T-helper 1 cell treated with Interleukin-12 subunit alpha and Interleukin-12 subunit beta and Interleukin-4 antibody, amounts not matched to agents 30 μg/mL and 1 μg/mL, for 36 hours (primary cell): ENCODE measurements at regions not wholly inside any gene's neighbourhood (a gene's known extent, or its start where the extent isn't known, plus 50 kb on each side); places are given as distances from the start of the nearest gene placed in this dataset.

Experiments
- H3K27ac Mint-ChIP-seq: one replicate; pipeline ENCODE4 v1.8.0; 2021; ENCODE audit warnings: mild to moderate bottlenecking, mixed read lengths
- H3K27me3 Mint-ChIP-seq: one replicate; pipeline ENCODE4 v1.8.0; 2021; ENCODE audit warnings: low read depth, mixed read lengths
- H3K36me3 Mint-ChIP-seq: one replicate; pipeline ENCODE4 v1.8.0; 2021; ENCODE audit warnings: low read depth, mixed read lengths
- H3K4me1 Mint-ChIP-seq: one replicate; pipeline ENCODE4 v1.8.0; 2021; ENCODE audit warnings: low read depth, mixed read lengths
- H3K4me3 Mint-ChIP-seq: one replicate; pipeline ENCODE4 v1.8.0; 2021; ENCODE audit warnings: mild to moderate bottlenecking, moderate library complexity, mixed read lengths
- H3K9me3 Mint-ChIP-seq: one replicate; pipeline ENCODE4 v1.8.0; 2021; ENCODE audit warnings: mixed read lengths

DNA sequence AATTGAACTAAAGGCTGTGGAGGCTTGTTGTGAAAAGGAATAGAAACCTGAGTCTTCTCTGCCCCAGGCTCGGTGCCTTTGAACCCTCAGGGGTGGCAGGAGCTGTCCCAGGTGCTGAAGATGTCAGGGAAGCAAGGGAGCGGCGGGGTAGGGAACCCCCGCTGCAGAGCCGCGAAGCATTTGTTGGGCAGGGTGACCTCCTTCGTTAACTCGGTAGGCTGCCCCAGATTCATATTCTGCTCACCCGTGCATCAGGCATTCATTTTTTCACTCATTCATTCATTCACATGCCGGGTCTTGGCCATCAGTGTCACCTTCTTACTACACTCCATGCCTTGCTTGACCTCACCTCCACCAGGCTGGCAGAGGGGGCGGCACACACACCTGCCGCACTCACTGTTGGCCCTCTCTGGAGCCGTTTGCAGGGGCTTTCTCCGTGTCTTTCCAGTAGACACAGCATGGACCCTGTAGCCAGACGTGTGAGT is 618.9 kb downstream of the BRD1 start:
- Mint-ChIP-seq H3K9me3 (no peaks in the 10 kb centered on the region), H3K27me3 (no peaks in the 10 kb centered on the region), H3K4me1 (no peaks in the 10 kb centered on the region), H3K4me3 (no peak overlapping the region), H3K36me3 (no peaks in the 10 kb centered on the region), H3K27ac (no peak overlapping the region)

DNA sequence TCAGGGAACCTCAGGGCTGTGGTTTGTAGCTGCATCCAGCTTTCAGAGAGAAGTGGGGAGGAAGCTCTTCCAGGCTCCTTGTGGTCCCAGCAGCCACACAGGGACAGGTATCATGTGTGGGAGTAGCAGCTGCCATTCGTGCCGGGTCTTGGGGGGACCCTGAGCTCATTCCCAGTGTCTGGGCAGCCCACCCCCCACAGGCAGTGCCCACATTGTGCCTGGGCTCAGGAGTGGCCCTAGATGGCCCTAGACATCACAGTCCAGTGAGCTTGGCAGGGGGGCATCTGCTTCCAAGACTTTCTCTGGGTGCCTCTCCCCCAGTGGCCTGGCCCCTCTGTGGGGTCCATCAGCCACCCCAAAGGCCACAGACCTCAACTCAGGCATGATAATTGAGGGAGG is 619.7 kb downstream of the BRD1 start:
- Mint-ChIP-seq H3K27me3 (no peaks in the 10 kb centered on the region), H3K36me3 (no peaks in the 10 kb centered on the region), H3K27ac (no peak overlapping the region), H3K9me3 (no peaks in the 10 kb centered on the region), H3K4me1 (no peaks in the 10 kb centered on the region), H3K4me3 (no peak overlapping the region)

DNA sequence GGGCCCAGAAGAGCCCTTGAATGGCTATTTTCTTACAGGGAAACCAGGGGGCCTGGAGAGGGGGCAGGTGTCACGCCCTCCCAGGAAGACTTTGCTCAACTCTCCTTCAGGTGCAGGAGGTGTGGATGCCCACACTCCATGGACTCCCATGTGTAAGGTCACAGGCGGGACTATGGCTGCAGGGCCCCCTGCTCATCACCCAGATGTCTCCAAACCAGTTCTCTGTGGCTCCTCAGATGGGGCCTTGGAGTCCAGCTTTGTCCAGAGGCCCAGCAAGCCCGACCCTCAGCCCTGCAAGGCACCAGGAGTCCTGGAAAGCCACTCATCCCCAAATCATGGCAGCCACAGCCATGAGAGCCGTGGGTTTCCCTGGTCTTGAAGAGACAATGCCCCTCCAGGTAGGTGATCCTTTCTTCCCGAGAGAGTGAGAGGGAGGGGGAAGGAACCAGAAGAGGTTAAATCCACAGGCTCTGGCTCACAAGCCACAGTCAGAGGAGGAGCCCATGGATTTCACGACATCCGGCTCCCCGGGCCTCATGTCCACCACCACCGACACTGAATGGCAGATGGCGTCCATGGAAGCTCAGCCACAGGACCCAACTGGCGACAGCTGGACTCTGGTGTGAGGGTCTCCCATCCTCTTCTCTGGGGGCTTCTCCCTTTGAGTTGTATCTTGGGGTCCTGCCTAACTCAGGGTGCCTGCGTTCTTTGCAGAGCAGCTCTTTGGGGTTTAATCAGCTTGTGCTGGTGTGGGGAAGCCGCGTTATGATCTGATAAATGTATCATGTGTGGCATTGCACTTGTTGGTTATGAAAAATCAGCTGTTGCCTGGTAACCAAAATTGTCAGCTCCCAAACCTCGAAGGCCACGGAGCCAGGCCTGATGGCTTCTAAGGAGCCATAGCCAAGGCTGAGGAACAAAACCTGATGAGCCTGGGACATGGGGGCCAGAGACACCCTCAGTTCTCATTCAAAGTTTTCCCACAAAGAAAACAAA is 620.4 kb downstream of the BRD1 start:
- Mint-ChIP-seq H3K4me3 (no peak overlapping the region), H3K9me3 (no peaks in the 10 kb centered on the region), H3K4me1 (no peaks in the 10 kb centered on the region), H3K27ac (no peak overlapping the region), H3K36me3 (no peaks in the 10 kb centered on the region), H3K27me3 (no peaks in the 10 kb centered on the region)

DNA sequence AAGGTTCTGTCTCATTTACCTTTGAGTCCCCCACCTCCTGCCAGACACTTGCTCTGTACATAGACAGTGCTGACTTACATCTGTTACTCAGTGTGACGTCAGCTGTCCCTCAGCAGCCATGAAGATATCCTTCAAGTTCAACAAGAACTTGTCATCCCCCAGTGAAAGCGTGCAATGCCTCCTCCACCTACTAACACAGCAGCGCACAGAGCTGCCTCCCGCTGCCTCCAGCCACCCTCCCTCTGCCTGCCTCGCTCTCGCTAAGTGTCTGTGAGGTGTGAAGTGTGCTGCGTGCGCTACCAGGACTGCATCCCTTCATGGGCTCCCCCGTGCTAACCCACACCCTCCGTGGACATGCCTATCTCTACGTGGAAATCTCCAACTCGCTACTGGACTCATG is 621.4 kb downstream of the BRD1 start:
- Mint-ChIP-seq H3K4me3 (no peak overlapping the region), H3K27me3 (no peaks in the 10 kb centered on the region), H3K9me3 (no peaks in the 10 kb centered on the region), H3K36me3 (no peaks in the 10 kb centered on the region), H3K27ac (no peak overlapping the region), H3K4me1 (no peaks in the 10 kb centered on the region)

DNA sequence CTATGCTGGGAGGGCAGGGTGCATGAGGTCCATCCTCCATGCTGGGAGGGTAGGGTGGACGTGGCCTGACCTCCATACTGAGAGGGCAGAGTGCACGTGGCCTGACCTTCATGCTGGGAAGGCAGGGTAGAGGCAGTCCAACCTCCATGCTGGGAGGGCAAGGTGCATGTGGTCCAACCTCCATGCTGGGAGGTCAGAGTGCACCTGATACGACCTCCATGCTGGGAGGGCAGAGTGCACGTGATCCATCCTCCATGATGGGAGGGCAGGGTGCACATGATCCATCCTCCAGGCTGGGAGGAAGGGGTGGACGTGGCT is 622.2 kb downstream of the BRD1 start:
- H3K4me1 Mint-ChIP-seq: no peaks in the 10 kb centered on the region
- H3K9me3 Mint-ChIP-seq: no peaks in the 10 kb centered on the region
- H3K27me3 Mint-ChIP-seq: no peaks in the 10 kb centered on the region
- no peak overlapping the region for H3K4me3 Mint-ChIP-seq
- no peak overlapping the region for H3K27ac Mint-ChIP-seq
- H3K36me3 Mint-ChIP-seq: no peaks in the 10 kb centered on the region

DNA sequence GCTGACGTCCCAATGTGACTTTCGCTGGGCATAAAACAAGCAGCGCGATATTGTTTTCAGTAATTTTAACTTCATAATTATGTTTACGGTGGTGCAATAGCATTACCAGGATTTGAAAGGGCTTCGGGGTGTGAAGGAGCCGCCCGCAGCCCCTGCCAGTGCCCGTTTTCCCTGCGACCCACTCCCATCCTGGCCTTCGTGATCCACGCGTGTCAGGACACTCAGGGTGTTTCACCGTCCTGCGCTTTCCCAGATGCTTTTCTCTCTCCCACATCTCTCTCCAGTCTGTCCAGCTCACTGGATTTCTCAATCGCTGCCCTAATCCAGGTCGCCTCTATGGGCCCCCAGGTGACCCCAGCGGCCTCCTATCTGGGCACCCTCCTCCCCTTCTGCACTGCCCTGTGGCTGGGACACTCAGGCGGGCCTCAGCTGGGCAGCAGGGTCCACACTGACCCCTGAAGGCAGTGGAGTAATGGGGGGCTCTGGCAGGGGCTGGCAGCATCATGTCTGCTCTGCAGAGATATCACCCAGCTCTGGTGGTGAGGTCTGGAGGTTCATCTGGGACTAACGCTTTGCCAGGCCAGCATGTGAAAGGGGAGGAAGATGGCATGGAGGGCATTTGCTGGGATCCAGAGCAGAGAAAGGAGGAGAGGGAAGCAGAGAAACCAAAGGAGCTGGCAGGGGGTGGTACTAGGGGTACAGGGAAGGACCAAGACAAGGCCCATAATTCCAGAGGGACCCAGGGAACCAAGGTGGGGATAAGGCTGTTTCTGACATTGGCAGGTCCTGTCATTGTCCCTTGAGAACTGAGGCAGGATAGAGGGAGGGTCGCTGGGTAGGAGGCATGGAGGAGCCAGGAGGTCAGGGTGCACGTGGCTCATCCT is 622.8 kb downstream of the BRD1 start:
- no peaks in the 10 kb centered on the region for H3K27me3 Mint-ChIP-seq
- no peaks in the 10 kb centered on the region for H3K36me3 Mint-ChIP-seq
- no peaks in the 10 kb centered on the region for H3K4me1 Mint-ChIP-seq
- no peak overlapping the region for H3K4me3 Mint-ChIP-seq
- H3K9me3 Mint-ChIP-seq: no peaks in the 10 kb centered on the region
- no peak overlapping the region for H3K27ac Mint-ChIP-seq

DNA sequence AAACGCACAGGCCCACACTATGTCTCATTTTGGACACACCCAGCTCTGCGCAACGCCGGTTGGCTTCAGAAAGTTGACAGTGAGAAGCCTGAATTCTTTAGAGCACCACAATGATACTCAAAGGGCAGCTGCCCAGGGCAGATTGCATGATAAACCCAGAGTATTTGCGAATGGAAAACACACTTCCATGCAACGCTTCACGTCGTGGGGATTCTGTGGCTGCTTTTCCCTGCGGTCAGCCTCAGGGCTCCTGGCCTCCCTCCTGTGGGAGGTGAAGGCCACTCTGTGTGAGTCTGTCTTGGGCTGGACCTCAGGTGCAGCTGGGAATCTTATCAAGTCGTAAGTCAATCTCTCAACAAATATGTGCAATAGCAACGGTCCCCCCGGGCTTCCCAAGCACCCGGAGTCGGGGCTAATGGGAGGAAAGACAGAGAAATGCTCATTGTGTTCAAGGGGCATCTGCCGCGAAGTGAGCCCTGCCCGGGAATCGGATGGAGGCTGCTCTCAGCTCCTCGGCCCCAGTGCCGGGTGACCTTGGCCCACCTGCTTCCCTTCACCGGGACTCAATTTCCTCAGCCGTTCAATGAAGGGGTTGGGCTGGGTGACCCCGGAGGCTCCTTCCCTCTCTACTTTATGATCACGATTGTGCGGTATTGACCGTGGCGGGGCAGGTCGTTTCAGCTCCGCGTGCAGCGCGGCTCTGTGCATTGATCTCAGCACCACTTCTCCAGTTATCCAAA is 623.6 kb downstream of the BRD1 start:
- no peak overlapping the region for H3K27ac Mint-ChIP-seq
- H3K4me3 Mint-ChIP-seq: no peak overlapping the region

DNA sequence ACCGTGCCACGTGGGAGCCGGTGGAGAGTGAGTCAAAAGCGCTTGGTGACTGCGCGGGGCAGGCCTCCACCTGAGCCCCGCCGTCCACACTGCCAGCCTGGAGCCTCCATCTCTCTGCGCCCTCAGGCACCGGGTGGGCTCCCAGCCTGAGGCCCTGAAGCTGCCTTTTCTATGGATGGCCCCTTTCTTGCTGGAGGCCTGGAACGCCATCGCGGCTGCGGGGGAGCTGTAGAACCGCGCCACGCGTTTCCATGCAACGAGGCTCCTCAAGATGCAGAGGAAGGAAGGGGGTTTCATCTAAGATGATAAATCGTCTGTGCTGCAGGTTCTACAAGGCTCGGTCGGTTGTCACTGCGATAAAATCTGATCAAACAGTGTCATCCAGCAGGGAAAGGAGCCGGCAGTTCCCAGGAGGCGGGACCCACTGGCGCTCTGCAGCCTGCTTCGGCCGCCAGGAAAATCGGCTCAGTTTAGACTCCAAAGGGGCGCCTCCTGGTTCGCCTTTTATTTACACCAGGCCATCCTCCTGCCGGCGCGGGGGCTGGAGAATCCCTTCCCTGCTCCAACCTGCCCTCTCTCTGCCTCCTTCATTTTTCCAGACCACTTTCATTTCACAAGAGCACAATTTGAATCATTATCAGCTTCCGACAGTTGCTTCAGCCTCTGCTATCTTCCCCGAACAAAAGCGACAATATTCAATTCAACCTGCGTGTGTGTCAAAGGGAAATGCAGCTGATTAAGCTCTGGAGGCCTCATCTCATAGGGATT is 624.4 kb downstream of the BRD1 start:
- Mint-ChIP-seq H3K27me3 (no peaks in the 10 kb centered on the region), H3K4me1 (no peaks in the 10 kb centered on the region)

More for the DNA sequence above, 623.6 kb downstream of the BRD1 start:
- H3K27me3 Mint-ChIP-seq: no peaks in the 10 kb centered on the region
- no peaks in the 10 kb centered on the region for H3K4me1 Mint-ChIP-seq
- no peaks in the 10 kb centered on the region for H3K36me3 Mint-ChIP-seq
- no peaks in the 10 kb centered on the region for H3K9me3 Mint-ChIP-seq

DNA sequence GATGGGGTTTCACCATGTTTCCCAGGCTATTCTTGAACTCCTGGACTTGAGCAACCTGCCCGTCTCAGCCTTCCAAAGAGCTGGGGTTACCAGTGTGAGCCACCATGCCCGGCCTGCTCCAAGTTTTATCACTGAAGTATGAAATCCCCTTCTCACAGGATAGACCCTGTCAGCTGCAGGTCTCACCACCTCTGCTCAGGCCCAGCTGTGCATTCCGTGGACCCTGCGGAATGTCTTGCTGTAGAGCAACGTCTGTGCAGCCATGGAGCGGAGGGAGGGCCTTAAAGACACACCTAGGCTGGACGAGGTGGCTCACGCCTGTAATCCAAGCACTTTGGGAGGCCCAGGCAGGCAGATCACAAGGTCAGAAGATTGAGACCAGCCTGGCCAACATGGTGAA is 625.4 kb downstream of the BRD1 start:
- Mint-ChIP-seq H3K9me3 (no peaks in the 10 kb centered on the region), H3K36me3 (no peaks in the 10 kb centered on the region), H3K4me1 (no peaks in the 10 kb centered on the region), H3K27me3 (peaks cover 5% of the 10 kb centered on the region), H3K27ac (no peak overlapping the region), H3K4me3 (no peak overlapping the region)

More for the DNA sequence above, 624.4 kb downstream of the BRD1 start:
- Mint-ChIP-seq H3K36me3 (no peaks in the 10 kb centered on the region), H3K27ac (no peak overlapping the region), H3K4me3 (no peak overlapping the region), H3K9me3 (no peaks in the 10 kb centered on the region)

DNA sequence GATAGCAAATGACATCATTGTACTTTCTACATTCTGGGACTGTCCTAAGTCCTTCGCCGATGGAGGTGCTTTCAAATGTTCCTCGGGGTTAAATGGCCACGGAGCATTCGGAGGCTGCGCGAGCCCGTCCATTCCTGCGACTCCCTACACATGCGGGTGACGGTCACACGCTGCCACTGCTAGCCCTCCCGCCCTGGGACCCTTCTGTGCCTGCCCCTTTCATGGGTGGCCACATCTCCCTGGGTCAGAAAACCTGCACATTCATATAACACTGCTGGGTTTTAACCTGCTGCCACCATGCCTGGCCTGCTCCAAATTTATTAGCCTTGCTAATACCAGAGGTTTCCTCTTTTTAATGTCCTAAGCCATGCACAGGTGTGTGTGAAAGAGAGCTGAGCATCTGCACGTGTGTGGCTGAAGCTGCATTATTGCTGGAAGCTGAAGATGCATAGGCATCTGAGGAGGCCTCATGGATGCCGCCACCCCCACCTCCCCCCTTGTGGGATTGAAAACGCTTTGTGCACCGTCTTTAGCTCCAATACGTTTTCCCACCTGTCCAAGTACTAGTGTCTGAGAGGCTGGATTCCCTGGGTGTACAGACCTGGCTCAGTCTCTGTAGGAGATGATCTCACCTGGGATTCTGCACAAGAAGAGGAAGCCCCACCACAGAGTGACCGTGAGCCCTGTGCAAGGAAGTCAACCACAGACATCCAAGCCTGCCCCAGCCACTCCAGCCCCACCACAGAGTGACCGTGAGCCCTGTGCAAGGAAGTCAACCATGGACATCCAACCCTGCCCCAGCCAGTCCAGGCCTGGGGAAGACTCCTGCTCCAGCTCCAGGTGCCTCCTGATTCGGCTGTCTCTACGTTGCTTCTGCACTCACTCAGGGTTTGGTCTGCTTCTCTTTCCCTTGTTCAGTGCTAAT is 626.4 kb downstream of the BRD1 start:
- Mint-ChIP-seq H3K9me3 (no peaks in the 10 kb centered on the region), H3K4me1 (no peaks in the 10 kb centered on the region), H3K36me3 (no peaks in the 10 kb centered on the region), H3K27ac (no peak overlapping the region), H3K27me3 (peaks cover 5% of the 10 kb centered on the region), H3K4me3 (no peak overlapping the region)

DNA sequence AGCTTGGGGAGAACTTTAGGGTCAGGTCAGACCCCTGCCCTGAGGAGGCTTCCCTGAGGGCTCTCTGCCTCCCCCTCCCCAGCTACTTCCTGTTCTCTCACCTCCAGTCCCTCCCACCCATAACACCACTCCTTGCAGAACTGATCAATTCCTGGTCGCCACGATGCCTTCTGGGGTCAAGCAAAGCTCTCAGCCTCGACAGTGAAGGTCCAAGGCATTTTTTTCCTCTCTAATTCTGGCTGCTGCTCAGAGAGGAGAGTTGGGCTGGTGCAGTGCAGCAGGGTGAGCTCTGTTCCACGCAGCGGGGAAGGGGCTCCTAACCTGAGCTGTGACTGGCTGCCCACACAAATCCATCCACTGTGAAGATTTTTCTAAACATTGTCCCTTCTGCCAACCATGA is 628.4 kb downstream of the BRD1 start:
- H3K36me3 Mint-ChIP-seq: no peaks in the 10 kb centered on the region
- H3K4me3 Mint-ChIP-seq: no peak overlapping the region
- no peaks in the 10 kb centered on the region for H3K4me1 Mint-ChIP-seq
- peaks cover 5% of the 10 kb centered on the region for H3K27me3 Mint-ChIP-seq
- no peak overlapping the region for H3K27ac Mint-ChIP-seq
- no peaks in the 10 kb centered on the region for H3K9me3 Mint-ChIP-seq

DNA sequence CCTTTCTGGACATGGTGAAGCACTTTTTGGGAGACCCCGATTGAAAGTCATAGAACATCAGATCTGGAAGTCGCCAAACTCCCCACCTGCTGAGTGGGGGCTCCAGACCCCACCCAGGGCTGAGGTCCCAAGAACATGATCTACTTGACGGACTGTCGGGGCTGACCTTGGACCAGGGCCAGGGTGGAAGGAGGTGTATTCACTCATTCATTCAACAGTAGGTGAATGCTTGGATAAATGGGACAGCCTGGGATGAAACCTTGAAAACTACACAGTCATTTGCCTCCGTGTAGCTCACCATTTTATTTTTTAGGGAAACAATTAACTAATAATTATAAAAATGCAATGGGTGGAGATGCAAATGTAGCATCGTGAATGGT is 629.0 kb downstream of the BRD1 start:
- Mint-ChIP-seq H3K27me3 (peaks cover 5% of the 10 kb centered on the region), H3K36me3 (no peaks in the 10 kb centered on the region), H3K27ac (no peak overlapping the region), H3K4me1 (no peaks in the 10 kb centered on the region), H3K9me3 (no peaks in the 10 kb centered on the region), H3K4me3 (no peak overlapping the region)
